BLaER1 treated with 17β-estradiol and CSF1 and Interleukin-3, amounts not matched to agents 10 nM and 100 nM (cell line): ENCODE measurements at regions not wholly inside any gene's neighbourhood (a gene's known extent, or its start where the extent isn't known, plus 50 kb on each side); places are given as distances from the start of the nearest gene placed in this dataset.
A peak's percentile ranks its signal among the peaks of the same experiment; 100 is the strongest.

Source experiments
- H3K27ac ChIP-seq, 11 experiments: shearing (Covaris generic); formaldehyde crosslinking; 2 replicates each; pipeline ENCODE4 v1.8.1; 2022
- H3K27me3 ChIP-seq, 11 experiments: shearing (Covaris generic); formaldehyde crosslinking; 2 replicates each; pipeline ENCODE4 v1.8.1; 2022
- H3K36me3 ChIP-seq, 11 experiments: shearing (Covaris generic); formaldehyde crosslinking; 2 replicates each; pipeline ENCODE4 v1.8.1; 2022
- H3K4me1 ChIP-seq, 10 experiments: shearing (Covaris generic); formaldehyde crosslinking; 2 replicates each; pipeline ENCODE4 v1.8.1; 2022
- H3K4me2 ChIP-seq, 11 experiments: shearing (Covaris generic); formaldehyde crosslinking; 2 replicates each; pipeline ENCODE4 v1.8.1; 2022
- H3K4me3 ChIP-seq, 10 experiments: shearing (Covaris generic); formaldehyde crosslinking; 2 replicates each; pipeline ENCODE4 v1.8.1; 2022
- H3K9ac ChIP-seq, 11 experiments: shearing (Covaris generic); formaldehyde crosslinking; 2 replicates each; pipeline ENCODE4 v1.8.1; 2022
- H3K9me3 ChIP-seq, 11 experiments: shearing (Covaris generic); formaldehyde crosslinking; replicated peaks in 1 of 11; 2 replicates each; pipeline ENCODE4 v1.8.1; 2022
- H4K20me1 ChIP-seq, 11 experiments: shearing (Covaris generic); formaldehyde crosslinking; 2 replicates each; pipeline ENCODE4 v1.8.1; 2022
- Cebpa-rat ChIP-seq, 11 experiments: shearing (Covaris generic); IDR thresholded peaks; 2 replicates each; pipeline ENCODE4 v1.8.1; 2022

- H3K27ac ChIP-seq, result no peak overlapping the region
- H3K36me3 ChIP-seq, result no peaks in the 10 kb centered on the region
- TF ChIP-seq Cebpa-rat (IDR thresholded peaks at IDR 0.05), result no peak
- H3K4me2 ChIP-seq, result no peak overlapping the region
- no peaks in the 10 kb centered on the region for H3K9me3 ChIP-seq
- H3K9ac ChIP-seq, result no peak overlapping the region
- H4K20me1 ChIP-seq, result no peaks in the 10 kb centered on the region; a peak in 2 of 22 replicates
- peaks cover 15 to 33% (median 30%) of the 10 kb centered on the region in 10 experiments for H3K4me1 ChIP-seq
- no peak overlapping the region for H3K4me3 ChIP-seq
- peaks cover 2 to 8% (median 5%) of the 10 kb centered on the region in 11 experiments; a peak in 19 of 22 replicates for H3K27me3 ChIP-seq
These were observed 238.7 kb downstream of the BMP7 start for GRCh38 chr20:57027777-57028176.

DNA sequence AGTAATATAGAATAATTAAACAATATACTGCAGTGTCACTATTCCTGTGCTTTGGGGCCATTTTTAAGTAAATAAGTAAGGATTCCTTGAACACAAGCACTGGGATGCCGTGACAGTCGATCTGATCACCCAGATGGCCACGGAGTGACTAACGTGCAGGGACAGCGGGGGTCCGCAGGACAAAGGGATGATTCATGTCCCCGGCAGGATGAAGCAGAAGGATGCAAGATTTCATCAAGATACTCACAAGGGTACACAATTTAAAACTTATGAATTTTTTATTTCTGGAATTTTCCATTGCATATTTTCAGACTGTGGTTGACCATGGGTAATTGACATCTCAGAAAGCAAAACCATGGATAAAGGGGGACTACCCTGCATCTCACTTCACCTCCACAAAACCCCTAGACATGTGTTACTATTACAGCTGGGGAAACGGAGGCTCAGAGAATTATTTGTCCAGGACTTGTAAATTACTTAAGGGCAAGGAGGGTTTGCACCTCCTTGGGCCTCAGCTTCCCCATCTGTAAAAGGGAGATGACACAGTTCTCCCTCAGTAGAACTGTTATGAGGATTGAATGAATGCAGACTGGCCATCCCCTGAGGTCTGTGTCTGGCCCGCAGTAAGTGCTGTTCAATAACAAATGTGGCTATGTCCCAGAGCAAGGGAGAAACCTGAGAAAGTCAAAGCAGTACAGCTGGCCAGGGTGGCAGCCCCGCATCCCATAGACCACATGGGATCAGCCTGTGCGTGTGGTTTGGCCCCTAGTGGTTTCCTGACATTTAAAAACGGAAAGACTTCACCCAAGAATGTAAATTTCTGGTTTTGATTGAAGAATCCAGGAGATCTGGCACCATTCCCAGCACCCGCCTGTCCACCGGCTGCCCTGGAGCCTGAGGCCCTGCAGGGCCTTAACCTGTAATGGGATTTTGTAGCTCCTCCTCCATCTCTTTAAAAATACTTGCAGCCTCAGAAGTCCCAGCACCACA is 235.5 kb downstream of the BMP7 start:
- Histone ChIP-seq H3K27ac (no peak overlapping the region), H4K20me1 (no peaks in the 10 kb centered on the region; a peak in 2 of 22 replicates), H3K4me3 (no peak overlapping the region), H3K4me1 (peaks cover 15 to 42% (median 31%) of the 10 kb centered on the region in 10 experiments), H3K27me3 (peaks cover 10 to 23% (median 20%) of the 10 kb centered on the region in 11 experiments; a peak in 20 of 22 replicates), H3K4me2 (peak overlapping the region; percentile 58 to 93 (median 83)), H3K9ac (0 out of 22 replicates have a peak overlapping the region, but pooled peaks of 1 of the 11 experiments have one; percentile 7), H3K9me3 (peaks cover 9 to 21% (median 15%) of the 10 kb centered on the region in 11 experiments), H3K36me3 (no peaks in the 10 kb centered on the region)
- TF ChIP-seq Cebpa-rat (IDR thresholded peaks at IDR 0.05), result no peak

GRCh38 chr20:57031867-57032355 is 234.5 kb downstream of the BMP7 start:
- Histone ChIP-seq H3K36me3 (no peaks in the 10 kb centered on the region), H3K9ac (no peak overlapping the region), H3K27ac (no peak overlapping the region), H4K20me1 (no peaks in the 10 kb centered on the region; a peak in 2 of 22 replicates), H3K4me3 (no peak overlapping the region), H3K4me1 (peaks cover 15 to 42% (median 31%) of the 10 kb centered on the region in 10 experiments), H3K27me3 (peaks cover 10 to 23% (median 20%) of the 10 kb centered on the region in 11 experiments; a peak in 20 of 22 replicates), H3K4me2 (peak overlapping the region; percentile 58 to 93 (median 83); a peak in 21 of 22 replicates), H3K9me3 (peaks cover 9 to 23% (median 15%) of the 10 kb centered on the region in 11 experiments)
- TF ChIP-seq Cebpa-rat (IDR thresholded peaks at IDR 0.05), result no peak

DNA sequence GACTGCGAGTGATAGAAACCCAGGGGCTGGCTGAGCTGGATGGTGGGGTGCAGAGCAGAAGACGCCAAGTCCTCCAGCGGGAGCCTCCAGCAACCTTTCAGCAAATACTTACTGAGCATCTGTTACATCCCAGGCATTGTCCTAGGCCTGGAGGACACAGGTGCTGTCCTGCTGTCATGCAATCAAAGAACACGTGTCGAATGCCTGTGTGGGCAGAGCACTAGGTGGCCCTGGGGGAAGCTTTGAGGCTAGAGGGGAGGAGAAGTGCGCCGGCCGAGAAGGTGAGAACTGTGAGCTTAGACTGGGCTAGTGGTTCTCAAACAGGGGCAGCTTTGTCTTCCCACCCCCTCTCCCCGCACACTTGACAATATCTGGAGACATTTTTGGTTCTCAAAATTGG is 233.6 kb downstream of the BMP7 start:
- Histone ChIP-seq H3K4me1 (peaks cover 15 to 42% (median 31%) of the 10 kb centered on the region in 10 experiments), H3K4me3 (no peak overlapping the region), H3K27ac (no peak overlapping the region), H3K4me2 (peak overlapping the region in 1 of 11 experiments; percentile 93; a peak in 1 of 22 replicates), H3K9ac (no peak overlapping the region), H3K27me3 (peaks cover 10 to 23% (median 20%) of the 10 kb centered on the region in 11 experiments; a peak in 20 of 22 replicates), H4K20me1 (no peaks in the 10 kb centered on the region; a peak in 2 of 22 replicates), H3K36me3 (no peaks in the 10 kb centered on the region), H3K9me3 (peaks cover 9 to 23% (median 15%) of the 10 kb centered on the region in 11 experiments)
- no peak for TF ChIP-seq Cebpa-rat (IDR thresholded peaks at IDR 0.05)

- H3K9ac ChIP-seq, result no peak overlapping the region
- H3K27me3 ChIP-seq, result peaks cover 10 to 23% (median 20%) of the 10 kb centered on the region in 11 experiments; a peak in 20 of 22 replicates
- TF ChIP-seq Cebpa-rat (IDR thresholded peaks at IDR 0.05), result no peak
- H3K27ac ChIP-seq, result no peak overlapping the region
- H3K4me1 ChIP-seq, result peaks cover 15 to 42% (median 31%) of the 10 kb centered on the region in 10 experiments
- no peak overlapping the region for H3K4me3 ChIP-seq
- no peak overlapping the region for H3K4me2 ChIP-seq
- H4K20me1 ChIP-seq, result no peaks in the 10 kb centered on the region; a peak in 2 of 22 replicates
- no peaks in the 10 kb centered on the region for H3K36me3 ChIP-seq
- H3K9me3 ChIP-seq, result peaks cover 9 to 23% (median 15%) of the 10 kb centered on the region in 11 experiments
These were observed 232.4 kb downstream of the BMP7 start for GRCh38 chr20:57034001-57034400.

- H3K4me2 ChIP-seq, result no peak overlapping the region
- no peak overlapping the region for H3K9ac ChIP-seq
- H3K4me1 ChIP-seq, result peaks cover 0 to 21% (median 6%) of the 10 kb centered on the region in 10 experiments; a peak in 10 of 20 replicates
- H3K4me3 ChIP-seq, result no peak overlapping the region
- H3K9me3 ChIP-seq, result peaks cover 9 to 23% (median 15%) of the 10 kb centered on the region in 11 experiments
- H3K27ac ChIP-seq, result no peak overlapping the region
- H3K36me3 ChIP-seq, result no peaks in the 10 kb centered on the region
- no peaks in the 10 kb centered on the region; a peak in 1 of 22 replicates for H4K20me1 ChIP-seq
- no peak for TF ChIP-seq Cebpa-rat (IDR thresholded peaks at IDR 0.05)
- H3K27me3 ChIP-seq, result peaks cover 8 to 20% (median 16%) of the 10 kb centered on the region in 11 experiments; a peak in 20 of 22 replicates
These were observed 228.8 kb downstream of the BMP7 start for GRCh38 chr20:57037689-57038088.

- TF ChIP-seq Cebpa-rat (IDR thresholded peaks at IDR 0.05), result no peak
- H3K9ac ChIP-seq, result no peak overlapping the region
- no peaks in the 10 kb centered on the region for H4K20me1 ChIP-seq
- H3K27me3 ChIP-seq, result peaks cover 0 to 9% (median 5%) of the 10 kb centered on the region in 11 experiments; a peak in 10 of 22 replicates
- H3K36me3 ChIP-seq, result no peaks in the 10 kb centered on the region
- no peak overlapping the region for H3K4me3 ChIP-seq
- peaks cover 9 to 23% (median 15%) of the 10 kb centered on the region in 11 experiments for H3K9me3 ChIP-seq
- no peak overlapping the region for H3K4me2 ChIP-seq
- H3K27ac ChIP-seq, result no peak overlapping the region
- H3K4me1 ChIP-seq, result peaks cover 0 to 11% (median 6%) of the 10 kb centered on the region in 10 experiments; a peak in 10 of 20 replicates
These were observed 227.6 kb downstream of the BMP7 start for GRCh38 chr20:57038608-57039440.

DNA sequence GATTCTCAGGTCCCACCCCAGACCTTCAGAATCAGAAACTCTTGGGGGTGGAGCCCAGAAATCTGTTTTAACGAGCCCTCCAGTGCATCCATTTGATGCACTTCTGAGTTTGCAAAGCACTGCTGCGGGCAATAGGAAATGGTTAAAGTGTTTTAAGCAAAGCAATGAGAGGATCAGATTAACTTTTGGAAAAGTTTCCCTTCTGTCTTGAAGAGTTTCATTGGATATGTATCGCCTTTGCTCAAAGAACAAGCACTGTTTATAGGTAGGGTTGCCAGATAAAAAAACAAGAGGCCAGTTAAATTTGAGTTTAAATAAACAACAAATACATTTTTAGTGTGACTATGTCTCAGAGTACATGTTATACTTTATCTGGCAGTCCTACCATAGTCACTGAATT is 226.0 kb downstream of the BMP7 start:
- H3K9ac ChIP-seq, result no peak overlapping the region
- H3K9me3 ChIP-seq, result peaks cover 0 to 6% (median 0%) of the 10 kb centered on the region in 11 experiments; a peak in 5 of 22 replicates
- TF ChIP-seq Cebpa-rat (IDR thresholded peaks at IDR 0.05), result no peak
- H3K27ac ChIP-seq, result no peak overlapping the region
- H3K27me3 ChIP-seq, result no peaks in the 10 kb centered on the region
- no peaks in the 10 kb centered on the region for H3K36me3 ChIP-seq
- H3K4me1 ChIP-seq, result peaks cover 0 to 9% (median 6%) of the 10 kb centered on the region in 10 experiments; a peak in 10 of 20 replicates
- no peaks in the 10 kb centered on the region for H4K20me1 ChIP-seq
- no peak overlapping the region for H3K4me2 ChIP-seq
- H3K4me3 ChIP-seq, result no peak overlapping the region
